ENCODE measurements at regions not wholly inside any gene's neighbourhood (a gene's known extent, or its start where the extent isn't known, plus 50 kb on each side); places are given as distances from the start of the nearest gene placed in this dataset.

DNA sequence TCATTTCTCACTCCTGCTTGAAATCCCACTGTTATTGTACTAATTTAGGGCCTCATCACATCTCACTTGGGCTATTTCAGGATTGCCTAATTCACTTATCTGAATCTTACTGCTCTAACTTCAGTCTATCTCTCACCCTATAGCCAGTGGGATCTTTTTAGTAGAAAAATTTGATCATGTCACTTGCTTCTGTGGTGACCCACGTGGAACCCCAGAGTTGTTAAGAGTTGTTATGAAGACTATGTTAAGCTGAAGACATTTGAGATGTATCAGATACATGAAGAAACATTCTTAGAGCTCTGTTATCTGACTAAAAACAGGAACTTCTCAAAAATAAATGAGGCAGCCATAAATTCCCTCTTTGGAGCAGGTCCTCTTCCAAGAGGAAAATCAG is 1375.6 kb upstream of the TENM4 start:
- DNase-seq (ENCODE audit: low read depth), result no peak
- POLR2A ChIA-PET, result no interaction called here
- TF ChIP-seq, protein P1, sequence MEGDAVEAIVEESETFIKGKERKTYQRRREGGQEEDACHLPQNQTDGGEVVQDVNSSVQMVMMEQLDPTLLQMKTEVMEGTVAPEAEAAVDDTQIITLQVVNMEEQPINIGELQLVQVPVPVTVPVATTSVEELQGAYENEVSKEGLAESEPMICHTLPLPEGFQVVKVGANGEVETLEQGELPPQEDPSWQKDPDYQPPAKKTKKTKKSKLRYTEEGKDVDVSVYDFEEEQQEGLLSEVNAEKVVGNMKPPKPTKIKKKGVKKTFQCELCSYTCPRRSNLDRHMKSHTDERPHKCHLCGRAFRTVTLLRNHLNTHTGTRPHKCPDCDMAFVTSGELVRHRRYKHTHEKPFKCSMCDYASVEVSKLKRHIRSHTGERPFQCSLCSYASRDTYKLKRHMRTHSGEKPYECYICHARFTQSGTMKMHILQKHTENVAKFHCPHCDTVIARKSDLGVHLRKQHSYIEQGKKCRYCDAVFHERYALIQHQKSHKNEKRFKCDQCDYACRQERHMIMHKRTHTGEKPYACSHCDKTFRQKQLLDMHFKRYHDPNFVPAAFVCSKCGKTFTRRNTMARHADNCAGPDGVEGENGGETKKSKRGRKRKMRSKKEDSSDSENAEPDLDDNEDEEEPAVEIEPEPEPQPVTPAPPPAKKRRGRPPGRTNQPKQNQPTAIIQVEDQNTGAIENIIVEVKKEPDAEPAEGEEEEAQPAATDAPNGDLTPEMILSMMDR (IDR thresholded peaks at IDR 0.05; ENCODE audit: insufficient read depth, low read depth, low read length), result no peak
- Histone ChIP-seq H3K4me3 (ENCODE audit: low read depth, low read length) (no peak overlapping the region), H3K36me3 (ENCODE audit: control insufficient read depth, insufficient read depth, low read length) (no peaks in the 10 kb centered on the region), H3K27me3 (ENCODE audit: control insufficient read depth, insufficient read depth, low read length) (no peaks in the 10 kb centered on the region)
- CTCF ChIA-PET, result no interaction called here

DNA sequence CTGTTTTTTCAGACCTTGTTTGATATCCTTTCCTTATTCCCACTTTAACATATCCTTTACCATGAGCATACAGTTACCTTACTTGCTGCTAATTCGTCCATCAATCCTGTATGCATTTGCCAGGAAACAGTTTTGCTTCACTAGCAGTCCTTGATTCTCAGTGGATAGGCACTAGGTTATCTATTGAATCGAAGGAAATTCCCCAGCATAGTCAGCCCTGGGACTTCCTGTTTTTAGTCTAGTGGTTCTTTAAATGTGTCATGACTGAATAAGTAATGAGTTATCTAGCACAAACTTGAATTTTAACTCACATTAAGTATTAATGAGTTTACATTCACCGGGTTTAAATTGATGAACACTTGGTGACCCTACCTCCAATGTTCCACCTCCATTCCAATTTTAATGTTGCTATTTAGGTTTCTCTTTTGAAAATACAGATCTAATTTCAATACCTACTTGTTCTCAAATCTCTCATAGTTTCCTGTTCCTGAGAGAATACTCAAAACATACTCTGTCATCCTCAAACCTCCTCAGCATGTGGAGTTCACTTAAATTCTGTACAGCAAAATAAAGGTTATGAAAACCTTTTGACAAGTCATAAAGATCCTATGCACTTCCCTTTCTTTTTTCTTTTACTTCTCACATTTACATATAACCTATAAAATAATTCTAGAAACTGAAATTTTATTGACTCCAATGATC is 1375.1 kb upstream of the TENM4 start:
- ChIA-PET POLR2A (no interaction called here), CTCF (no interaction called here)
- DNase-seq (ENCODE audit: low read depth), result no peak
- H3K27me3 ChIP-seq (ENCODE audit: control insufficient read depth, insufficient read depth, low read length), result no peaks in the 10 kb centered on the region
- no peak overlapping the region for H3K4me3 ChIP-seq (ENCODE audit: low read depth, low read length)
- TF ChIP-seq, protein P1 (IDR thresholded peaks at IDR 0.05; ENCODE audit: insufficient read depth, low read depth, low read length), result no peak
- no peaks in the 10 kb centered on the region for H3K36me3 ChIP-seq (ENCODE audit: control insufficient read depth, insufficient read depth, low read length)

DNA sequence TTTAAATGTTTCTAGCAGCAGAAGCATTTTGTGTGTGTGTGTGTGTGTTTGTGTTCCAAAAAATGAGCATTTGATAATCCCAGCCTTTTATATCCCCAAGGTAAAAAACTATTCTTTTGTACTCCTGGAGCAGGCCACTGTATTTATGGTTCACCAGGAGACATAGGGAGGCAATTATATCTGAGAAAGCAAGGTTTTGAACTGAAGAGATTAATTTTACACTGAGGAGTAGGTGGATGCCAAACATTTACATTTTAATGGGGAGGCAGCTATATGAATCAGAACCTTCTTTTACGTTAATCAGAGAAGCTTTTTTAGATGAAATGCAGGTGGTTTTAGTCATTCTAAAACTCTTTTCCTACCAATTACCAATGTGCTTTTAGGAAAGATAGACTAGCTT is 1374.0 kb upstream of the TENM4 start:
- H3K27me3 ChIP-seq (ENCODE audit: control insufficient read depth, insufficient read depth, low read length), result no peaks in the 10 kb centered on the region
- DNase-seq (ENCODE audit: low read depth), result no peak
- H3K36me3 ChIP-seq (ENCODE audit: control insufficient read depth, insufficient read depth, low read length), result no peaks in the 10 kb centered on the region
- TF ChIP-seq, protein P1 (IDR thresholded peaks at IDR 0.05; ENCODE audit: insufficient read depth, low read depth, low read length), result no peak
- ChIA-PET CTCF (no interaction called here), POLR2A (no interaction called here)
- no peak overlapping the region for H3K4me3 ChIP-seq (ENCODE audit: low read depth, low read length)

DNA sequence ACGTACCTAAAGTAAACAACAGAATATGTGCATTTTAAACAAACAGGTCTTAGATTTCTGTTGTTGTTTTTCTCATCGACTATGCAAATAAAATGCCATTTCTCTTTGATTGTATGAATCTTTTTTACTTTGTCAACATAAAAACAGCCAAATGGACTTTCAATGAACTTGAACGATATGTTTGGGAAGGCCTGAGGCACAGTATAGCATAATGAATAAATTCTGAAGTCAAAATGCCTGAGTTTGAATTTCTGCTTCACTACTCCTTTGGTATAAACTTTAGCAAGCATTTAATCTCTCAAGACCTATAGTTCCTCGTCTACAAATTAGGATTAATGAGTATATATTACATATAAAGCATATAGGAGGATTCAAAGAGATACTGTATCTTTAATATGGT is 1369.9 kb upstream of the TENM4 start:
- H3K4me3 ChIP-seq (ENCODE audit: low read depth, low read length), result no peak overlapping the region
- ChIA-PET POLR2A (no interaction called here), CTCF (no interaction called here)
- H3K27me3 ChIP-seq (ENCODE audit: control insufficient read depth, insufficient read depth, low read length), result no peaks in the 10 kb centered on the region
- no peaks in the 10 kb centered on the region for H3K36me3 ChIP-seq (ENCODE audit: control insufficient read depth, insufficient read depth, low read length)
- TF ChIP-seq, protein P1 (IDR thresholded peaks at IDR 0.05; ENCODE audit: insufficient read depth, low read depth, low read length), result no peak
- DNase-seq (ENCODE audit: low read depth), result no peak

DNA sequence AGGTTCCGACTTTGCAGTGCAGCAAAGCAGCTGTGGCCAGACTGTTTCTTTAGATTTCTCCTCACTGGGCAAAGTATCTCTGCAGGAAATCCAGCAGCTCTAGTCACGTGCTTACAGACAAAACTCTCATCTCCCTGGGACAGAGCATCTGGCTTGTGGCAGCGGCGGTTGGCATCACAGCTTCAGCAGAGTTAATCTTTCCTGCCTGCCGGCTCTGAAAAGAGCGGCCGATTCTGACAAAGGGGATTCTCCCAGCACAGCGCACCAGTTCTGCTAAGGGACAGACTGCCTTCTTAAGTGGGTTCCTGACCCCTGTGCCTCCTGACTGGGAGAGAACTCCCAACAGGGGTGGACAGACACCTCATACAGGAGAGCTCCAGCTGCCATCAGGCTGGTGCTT is 1357.3 kb upstream of the TENM4 start:
- H3K36me3 ChIP-seq (ENCODE audit: control insufficient read depth, insufficient read depth, low read length), result no peaks in the 10 kb centered on the region
- H3K4me3 ChIP-seq (ENCODE audit: low read depth, low read length), result no peak overlapping the region
- DNase-seq (ENCODE audit: low read depth), result no peak
- H3K27me3 ChIP-seq (ENCODE audit: control insufficient read depth, insufficient read depth, low read length), result no peaks in the 10 kb centered on the region
- TF ChIP-seq, protein P1 (IDR thresholded peaks at IDR 0.05; ENCODE audit: insufficient read depth, low read depth, low read length), result no peak
- CTCF ChIA-PET, result no interaction called here
- POLR2A ChIA-PET, result no interaction called here
